ENCODE measurements at regions not wholly inside any gene's neighbourhood (a gene's known extent, or its start where the extent isn't known, plus 50 kb on each side); places are given as distances from the start of the nearest gene placed in this dataset.

GRCh38 chr2:3038636-3039035, 339.0 kb downstream of the EIPR1 start:
- no peak overlapping the region for H3K14ac ChIP-seq (replicated peaks; ENCODE audit: low read depth, low read length)
- no peaks in the 10 kb centered on the region for H3K79me1 ChIP-seq (ENCODE audit: low read depth in 1 of 2, low read length in 2 of 2)
- in situ Hi-C loops (cut with MboI; ENCODE audit: low sequenced_read_pairs), result no loop called here
- H2BK5ac ChIP-seq (ENCODE audit: low read depth, low read length, poor library complexity, severe bottlenecking), result no peak overlapping the region
- no peak overlapping the region for H4K5ac ChIP-seq (ENCODE audit: low read depth, low read length)
- POLR2A ChIA-PET (ENCODE audit: unreplicated experiment), result no interaction called here
- H3K4me1 ChIP-seq (ENCODE audit: control insufficient read depth, insufficient read depth, low read length), result no peaks in the 10 kb centered on the region
- ATAC-seq (ENCODE audit: low read depth) (no peak), DNase-seq (no peak)
- H4K8ac ChIP-seq (ENCODE audit: low read depth in 2 of 2, low read length in 2 of 2), result no peak overlapping the region
- H3K27ac ChIP-seq (ENCODE audit: insufficient read depth, low read length), result no peak overlapping the region
- WGBS, 2 experiments (ENCODE audit: extremely low coverage in 2 of 2, insufficient read length in 1 of 2), result 59% methylated on average over 3 of the region's 12 CpGs; no CpG with 5 or more reads in 1 of the 2 experiments
- TF ChIP-seq RCOR1 (IDR thresholded peaks at IDR 0.05; ENCODE audit: insufficient replicate concordance, low read length), result no peak
- no peak for TF ChIP-seq USF2 (IDR thresholded peaks at IDR 0.05; ENCODE audit: low read depth, low read length)
- no peak for TF ChIP-seq POLR2A (IDR thresholded peaks at IDR 0.05; ENCODE audit: low read depth, low read length)
- no peak for TF ChIP-seq MAZ (IDR thresholded peaks at IDR 0.05; ENCODE audit: borderline replicate concordance, low read depth, low read length)
- TF ChIP-seq CEBPB (IDR thresholded peaks at IDR 0.05; ENCODE audit: low read depth, low read length), result no peak
- TF ChIP-seq RFX5 (IDR thresholded peaks at IDR 0.05; ENCODE audit: low read depth, low read length), result no peak
- TF ChIP-seq NFE2L2 (IDR thresholded peaks at IDR 0.05; ENCODE audit: low read depth, low read length), result no peak
- TF ChIP-seq, protein P1, sequence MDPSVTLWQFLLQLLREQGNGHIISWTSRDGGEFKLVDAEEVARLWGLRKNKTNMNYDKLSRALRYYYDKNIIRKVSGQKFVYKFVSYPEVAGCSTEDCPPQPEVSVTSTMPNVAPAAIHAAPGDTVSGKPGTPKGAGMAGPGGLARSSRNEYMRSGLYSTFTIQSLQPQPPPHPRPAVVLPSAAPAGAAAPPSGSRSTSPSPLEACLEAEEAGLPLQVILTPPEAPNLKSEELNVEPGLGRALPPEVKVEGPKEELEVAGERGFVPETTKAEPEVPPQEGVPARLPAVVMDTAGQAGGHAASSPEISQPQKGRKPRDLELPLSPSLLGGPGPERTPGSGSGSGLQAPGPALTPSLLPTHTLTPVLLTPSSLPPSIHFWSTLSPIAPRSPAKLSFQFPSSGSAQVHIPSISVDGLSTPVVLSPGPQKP (IDR thresholded peaks at IDR 0.05; ENCODE audit: borderline replicate concordance, low read depth, low read length), result no peak
- TF ChIP-seq SMC3 (IDR thresholded peaks at IDR 0.05; ENCODE audit: low read depth, low read length), result no peak
- TF ChIP-seq MXI1 (IDR thresholded peaks at IDR 0.05; ENCODE audit: borderline replicate concordance, low read depth, low read length), result no peak
- no peak for TF ChIP-seq CTCF (conservative IDR thresholded peaks at IDR 0.05; ENCODE audit: low read depth, low read length)
- TF ChIP-seq RAD21 (IDR thresholded peaks at IDR 0.05; ENCODE audit: low read length), result no peak
- no peak for TF ChIP-seq BHLHE40 (IDR thresholded peaks at IDR 0.05; ENCODE audit: low read depth, low read length)
- TF ChIP-seq FOS (IDR thresholded peaks at IDR 0.05; ENCODE audit: low read depth, low read length), result no peak
- TF ChIP-seq MAFK (IDR thresholded peaks at IDR 0.05; ENCODE audit: low read depth, low read length), result no peak
- TF ChIP-seq CHD1 (IDR thresholded peaks at IDR 0.05; ENCODE audit: low read depth, low read length), result no peak
- H4K20me1 ChIP-seq (ENCODE audit: insufficient read depth, low read length), result no peaks in the 10 kb centered on the region
- intact Hi-C loops (cut with micrococcal nuclease), result no loop called here
- H3K27me3 ChIP-seq (ENCODE audit: control insufficient read depth, insufficient read depth, low read length), result no peaks in the 10 kb centered on the region
- no peaks in the 10 kb centered on the region for H3K36me3 ChIP-seq (ENCODE audit: control insufficient read depth, insufficient read depth, low read length)
- dilution Hi-C loops (cut with HindIII; ENCODE audit: low sequenced_read_pairs, unreplicated experiment), result no loop called here
- no peak overlapping the region for H2AFZ ChIP-seq (replicated peaks; ENCODE audit: low read length, poor library complexity)
- BruUV-seq (replicated peaks), result no TSS peak
- H3K9ac ChIP-seq (ENCODE audit: low read depth, low read length), result no peak overlapping the region
- no peak overlapping the region for H3K18ac ChIP-seq (ENCODE audit: low read depth, low read length)
- no peak overlapping the region for H3K56ac ChIP-seq (ENCODE audit: extremely low read depth, insufficient read depth, low read length)
- H2AK9ac ChIP-seq (replicated peaks; ENCODE audit: low read depth, low read length, poor library complexity), result no peak overlapping the region
- H3K9me1 ChIP-seq (ENCODE audit: insufficient read depth, low read length), result no peaks in the 10 kb centered on the region
- H3K4ac ChIP-seq (ENCODE audit: low read depth, low read length), result no peak overlapping the region
- H2AK5ac ChIP-seq (ENCODE audit: low read depth, low read length), result no peak overlapping the region
- no peak overlapping the region for H2BK20ac ChIP-seq (ENCODE audit: low read depth, low read length)
- CTCF ChIA-PET, result no interaction called here
- H3K4me2 ChIP-seq (ENCODE audit: low read depth, low read length), result no peak overlapping the region
- H4K91ac ChIP-seq (ENCODE audit: insufficient read depth, low read depth, low read length), result no peak overlapping the region
- no peak overlapping the region for H2BK120ac ChIP-seq (ENCODE audit: low read depth, low read length)
- no peak overlapping the region for H3K4me3 ChIP-seq (ENCODE audit: insufficient read depth, low read depth, low read length)
- H2BK15ac ChIP-seq (ENCODE audit: low read depth, low read length), result no peak overlapping the region
- no peak overlapping the region for H3K23ac ChIP-seq (ENCODE audit: low read depth, low read length)
- H3K9me3 ChIP-seq (ENCODE audit: control insufficient read depth, insufficient read depth, low read length), result peaks cover 67% of the 10 kb centered on the region
